ENCODE measurements at regions not wholly inside any gene's neighbourhood (a gene's known extent, or its start where the extent isn't known, plus 50 kb on each side); places are given as distances from the start of the nearest gene placed in this dataset.
"Not testable (repeated sequence)": the region's sequence is repeated elsewhere in the genome, so short reads cannot be mapped to it uniquely, and the experiment has no call there.

DNA sequence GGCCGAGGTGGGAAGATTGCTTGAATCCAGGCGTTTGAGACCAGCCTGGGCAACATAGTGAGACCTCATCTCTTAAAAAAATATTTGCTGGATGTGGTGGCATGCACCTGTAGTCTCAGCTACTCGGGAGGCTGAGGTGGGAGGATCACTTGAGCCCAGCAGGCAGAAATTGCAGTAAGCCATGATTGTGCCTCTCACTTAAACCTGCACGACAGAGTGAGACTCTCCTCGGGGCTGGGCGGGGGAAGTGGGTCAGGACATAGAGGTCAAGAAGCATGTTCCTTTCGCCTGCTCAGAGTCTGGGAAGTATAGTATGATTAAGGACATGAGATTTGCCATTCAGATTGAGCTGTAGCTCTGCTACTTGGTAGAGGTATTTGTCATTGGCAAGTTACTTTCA lies 52.3 kb downstream of the SEPTIN7 start:
- DNase-seq: not testable (repeated sequence)

DNA sequence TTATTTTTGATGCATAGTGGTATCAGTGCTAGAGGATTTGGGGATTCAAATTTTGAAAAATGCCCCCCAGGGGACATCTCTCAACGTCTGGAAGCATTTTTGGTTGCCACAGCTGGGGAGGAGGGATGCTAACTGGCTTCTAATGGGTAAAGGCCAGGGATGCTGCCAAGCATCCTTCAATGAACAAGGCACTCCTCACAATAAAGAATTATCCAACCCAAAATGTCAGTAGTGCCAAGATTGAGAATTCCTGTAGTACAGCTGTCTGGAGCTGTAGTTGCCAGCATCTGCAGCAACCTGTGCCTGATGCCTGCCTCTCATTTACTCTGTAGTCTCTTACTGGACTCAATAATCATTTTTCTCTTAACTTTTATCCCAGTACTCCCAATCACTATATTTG lies 53.5 kb downstream of the SEPTIN7 start:
- DNase-seq: no peak

DNA sequence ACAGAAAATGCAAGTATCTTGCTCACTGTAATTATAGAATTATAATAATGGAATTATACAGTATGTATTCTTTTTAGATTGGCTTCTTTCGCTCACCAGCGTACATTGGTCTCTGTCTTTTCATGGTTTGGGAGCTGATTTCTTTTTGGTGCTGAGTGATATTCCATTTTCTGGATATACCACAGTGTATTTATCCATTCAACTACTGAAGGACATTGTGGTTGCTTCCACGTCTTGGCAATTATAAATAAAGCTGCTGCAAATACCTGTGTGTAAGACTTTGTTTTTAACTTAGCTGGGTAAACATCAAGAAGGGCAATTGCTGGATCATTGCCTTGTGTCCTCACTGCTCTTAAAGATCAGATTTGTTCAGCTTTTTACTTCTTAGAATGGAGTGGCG lies 55.3 kb downstream of the SEPTIN7 start:
- DNase-seq: no peak

DNA sequence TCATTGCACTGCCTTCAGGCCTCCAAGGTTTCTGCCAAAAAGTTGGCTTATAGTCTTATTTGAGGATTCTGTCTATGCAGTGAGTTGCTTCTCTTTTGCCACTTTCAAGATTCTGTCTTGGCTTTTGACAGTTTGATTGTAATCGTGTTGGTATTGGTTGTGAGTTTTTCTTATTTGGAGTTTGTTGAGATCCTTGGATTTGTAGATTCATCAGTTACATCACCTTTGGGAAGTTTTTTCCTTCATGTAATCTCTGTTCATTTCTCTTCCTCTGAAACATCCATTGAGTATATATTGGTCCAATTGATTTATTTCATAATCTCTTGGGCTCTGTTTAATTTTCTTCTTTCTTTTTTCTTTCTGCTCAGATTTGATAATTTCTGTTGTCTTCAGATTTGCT lies 59.8 kb downstream of the SEPTIN7 start:
- DNase-seq: no peak

DNA sequence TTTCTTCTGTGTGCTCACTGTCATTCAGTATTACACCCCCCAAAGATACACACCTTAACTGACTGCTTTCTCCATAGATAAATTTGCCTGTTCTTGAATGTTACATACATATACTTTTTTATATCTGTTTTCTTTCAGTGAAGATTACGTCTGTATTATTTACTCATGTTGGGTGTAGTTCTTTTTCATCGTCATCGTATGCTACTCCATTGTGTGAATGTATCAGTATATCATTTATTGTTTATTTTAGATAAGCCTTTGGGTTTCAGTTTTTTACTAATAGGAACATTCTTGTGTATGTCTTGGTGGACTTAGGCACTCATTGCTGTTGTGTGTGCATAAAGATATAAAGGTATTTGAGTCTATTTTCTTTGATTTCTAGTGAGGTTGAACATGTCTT lies 64.4 kb downstream of the SEPTIN7 start:
- DNase-seq: no peak

DNA sequence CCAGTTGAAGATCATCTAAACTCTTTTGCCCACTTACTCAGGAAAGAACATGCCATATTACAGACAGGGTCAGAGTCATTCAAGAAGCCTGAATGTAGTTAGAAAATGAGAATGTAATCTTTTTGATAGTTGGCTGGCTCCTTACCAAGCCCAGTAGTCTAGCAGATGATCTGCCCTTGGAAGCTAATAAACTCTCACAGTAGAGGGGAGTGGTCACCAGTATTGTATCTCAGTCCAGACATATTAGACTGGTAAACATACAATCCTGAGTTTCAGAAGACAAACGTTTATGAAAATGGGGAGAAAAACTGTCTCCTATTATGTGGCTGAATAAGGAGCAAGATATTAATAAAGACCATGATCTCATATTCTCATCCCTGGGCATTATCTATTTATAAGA lies 65.3 kb downstream of the SEPTIN7 start:
- no peak for DNase-seq

DNA sequence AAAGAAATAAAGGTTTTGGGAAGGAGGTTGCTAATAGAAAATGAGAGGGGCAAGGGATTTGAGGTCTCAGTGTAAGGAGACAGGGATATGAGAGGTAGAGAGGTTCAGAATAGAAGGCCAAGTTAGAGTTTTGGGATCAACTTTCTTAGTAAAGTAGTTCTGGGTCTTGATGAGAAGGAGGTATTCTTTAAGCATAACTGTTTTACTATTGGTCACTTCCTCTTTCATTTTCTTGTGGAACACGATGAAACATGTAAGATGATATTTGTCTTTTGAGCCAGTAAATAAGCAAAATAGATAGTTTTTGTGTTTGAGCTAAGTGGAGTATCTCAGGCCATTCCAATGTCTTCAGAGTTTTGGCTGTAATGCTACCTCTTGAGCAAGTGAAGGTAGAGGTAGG lies 68.3 kb downstream of the SEPTIN7 start:
- DNase-seq: not testable (repeated sequence)

DNA sequence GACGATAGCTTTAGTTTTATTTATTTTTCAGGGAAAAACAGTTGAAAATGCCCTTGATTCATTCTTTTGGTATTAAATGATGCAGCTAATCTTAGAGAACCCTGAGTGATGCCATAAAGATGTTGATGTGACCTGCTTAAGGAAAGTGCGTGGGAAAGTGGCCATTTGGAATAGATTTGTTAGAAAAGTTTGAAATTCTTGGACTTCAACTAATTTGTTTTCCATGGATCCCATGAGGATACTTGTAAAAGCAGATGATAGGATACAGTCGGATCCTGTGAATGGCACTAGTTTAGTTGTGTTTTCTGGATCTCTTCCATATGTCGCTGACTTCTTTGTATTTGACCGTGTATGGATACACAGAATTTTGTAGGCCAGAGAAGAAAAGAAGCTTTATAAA lies 69.0 kb downstream of the SEPTIN7 start:
- DNase-seq: peak in 1 of 3 donors; percentile 12

DNA sequence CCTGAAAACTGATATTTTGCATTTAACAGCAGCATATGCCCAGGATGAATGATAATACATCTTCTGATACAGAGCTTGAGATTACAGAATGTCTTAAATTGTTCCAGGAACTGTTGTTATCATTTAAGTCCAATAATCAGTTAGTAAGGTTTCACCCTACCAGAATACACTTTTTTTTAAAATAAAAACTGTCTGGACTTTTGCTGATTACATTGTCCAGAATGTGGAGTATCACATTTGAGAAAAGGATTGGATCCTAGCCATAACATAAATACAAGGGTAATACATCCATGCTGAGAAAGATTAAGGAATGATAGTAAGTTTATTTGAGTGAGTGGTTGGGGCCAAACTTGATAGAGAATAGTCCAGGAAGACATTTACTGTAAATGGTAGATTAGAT lies 71.0 kb downstream of the SEPTIN7 start:
- DNase-seq: no peak

DNA sequence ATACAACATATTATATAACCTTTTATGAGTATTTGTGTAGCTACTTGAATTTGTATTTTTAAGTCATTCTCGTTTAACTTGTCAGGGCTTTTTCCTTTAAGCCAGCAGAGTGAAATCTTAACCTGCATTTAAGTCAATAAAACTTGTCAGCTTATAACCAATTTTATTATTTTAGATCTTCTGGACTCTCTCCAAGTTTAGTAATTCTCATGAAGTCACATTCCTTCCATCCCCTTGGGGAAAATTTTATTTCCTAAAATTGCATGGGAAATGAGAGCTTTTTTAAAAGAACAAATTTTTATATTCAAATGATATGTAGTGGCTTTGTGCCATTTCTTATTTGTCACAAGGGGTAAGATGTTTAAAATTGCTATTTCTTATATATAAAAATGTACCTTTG lies 74.0 kb downstream of the SEPTIN7 start:
- DNase-seq: no peak

DNA sequence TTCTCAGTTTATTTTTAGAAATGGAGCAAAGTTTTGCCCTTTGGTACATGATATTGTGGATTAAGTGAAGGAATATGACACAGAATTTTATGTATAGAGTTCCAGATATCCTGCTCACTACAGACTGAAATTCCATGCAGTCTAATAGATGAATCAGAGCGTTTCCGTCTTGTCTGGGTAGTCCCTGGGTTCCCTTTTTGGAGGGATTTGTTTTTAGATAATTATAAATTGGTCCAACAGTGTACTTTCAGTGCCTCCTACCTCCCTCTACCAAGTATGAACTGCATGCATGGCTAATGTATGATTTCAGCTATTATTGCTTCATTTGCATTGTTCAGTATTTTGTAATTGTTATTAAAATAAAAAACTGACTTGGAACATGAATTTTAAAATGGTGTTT lies 74.4 kb downstream of the SEPTIN7 start:
- peak in 1 of 3 donors; percentile 9 for DNase-seq

DNA sequence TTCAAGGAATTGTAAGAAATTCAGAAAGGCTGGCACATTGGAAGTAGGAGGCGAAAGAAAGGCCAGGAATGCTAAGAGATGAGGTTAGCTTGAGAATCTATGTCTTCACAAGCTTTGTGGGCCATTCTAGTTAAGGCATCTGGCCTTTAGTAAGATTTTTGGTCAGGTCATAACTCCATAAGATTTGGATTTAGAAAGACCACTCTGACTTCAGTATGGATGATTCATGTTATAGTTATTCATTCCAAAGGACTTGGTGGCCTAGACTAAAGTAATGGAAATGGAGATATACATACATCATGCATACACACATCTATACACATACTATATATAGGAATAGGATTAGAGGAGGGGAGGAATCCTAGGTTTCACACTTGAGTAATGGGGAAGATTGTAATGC lies 77.5 kb downstream of the SEPTIN7 start:
- peak in 1 of 3 donors; percentile 41 for DNase-seq

DNA sequence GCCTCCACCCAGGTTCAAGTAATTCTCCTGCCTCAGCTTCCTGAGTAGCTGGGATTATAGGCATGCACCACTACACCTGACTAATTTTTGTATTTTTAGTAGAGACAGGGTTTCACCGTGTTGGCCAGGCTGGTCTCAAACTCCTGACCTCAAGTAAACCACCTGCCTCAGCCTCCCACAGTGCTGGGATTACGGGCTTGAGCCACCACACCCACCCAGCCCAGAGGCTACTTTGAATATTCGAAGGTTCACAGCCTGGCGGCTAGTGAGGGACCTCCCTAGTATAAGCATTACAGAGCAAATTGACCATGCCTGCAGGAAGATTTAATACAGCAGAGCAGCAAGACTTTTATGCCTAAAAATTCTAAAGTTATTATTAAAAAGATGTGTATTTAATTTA lies 86.6 kb downstream of the SEPTIN7 start:
- DNase-seq: not testable (repeated sequence)

DNA sequence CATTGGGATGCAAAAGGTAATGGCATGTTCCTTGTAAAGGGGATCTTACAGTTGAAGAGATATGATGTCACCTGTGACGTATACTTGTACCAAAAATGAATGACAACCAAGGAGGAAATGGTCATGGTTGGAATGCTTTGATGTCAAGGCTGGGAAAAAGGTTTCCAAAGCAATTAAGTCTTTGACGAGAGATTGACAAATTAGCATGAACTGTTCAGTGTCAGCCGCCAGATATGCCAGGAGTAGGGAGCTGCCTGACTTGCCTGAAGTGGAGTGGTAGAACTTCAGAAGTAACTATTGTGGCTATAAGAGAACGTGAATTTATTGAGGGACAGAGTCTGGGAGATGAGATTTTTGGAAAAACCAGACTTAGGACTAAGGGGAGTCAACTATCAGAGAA lies 88.1 kb downstream of the SEPTIN7 start:
- DNase-seq: no peak

DNA sequence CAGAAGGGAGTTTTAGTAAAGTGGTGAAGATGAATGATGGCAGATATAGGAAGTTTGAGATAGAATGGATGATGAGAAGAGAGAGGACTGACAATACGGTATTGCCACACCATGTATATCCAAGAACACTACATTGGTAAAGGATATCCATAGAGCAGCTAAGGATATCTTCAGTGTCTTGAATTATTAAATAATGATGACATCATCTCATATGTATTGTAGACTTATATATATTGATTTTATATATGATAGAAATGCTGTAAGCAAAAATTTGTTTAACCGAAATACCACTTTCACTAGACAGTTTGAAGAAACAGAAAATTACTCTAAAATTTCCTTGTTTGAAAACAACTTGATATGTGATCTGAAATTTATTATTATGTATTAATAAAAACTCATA lies 89.0 kb downstream of the SEPTIN7 start:
- no peak for DNase-seq

DNA sequence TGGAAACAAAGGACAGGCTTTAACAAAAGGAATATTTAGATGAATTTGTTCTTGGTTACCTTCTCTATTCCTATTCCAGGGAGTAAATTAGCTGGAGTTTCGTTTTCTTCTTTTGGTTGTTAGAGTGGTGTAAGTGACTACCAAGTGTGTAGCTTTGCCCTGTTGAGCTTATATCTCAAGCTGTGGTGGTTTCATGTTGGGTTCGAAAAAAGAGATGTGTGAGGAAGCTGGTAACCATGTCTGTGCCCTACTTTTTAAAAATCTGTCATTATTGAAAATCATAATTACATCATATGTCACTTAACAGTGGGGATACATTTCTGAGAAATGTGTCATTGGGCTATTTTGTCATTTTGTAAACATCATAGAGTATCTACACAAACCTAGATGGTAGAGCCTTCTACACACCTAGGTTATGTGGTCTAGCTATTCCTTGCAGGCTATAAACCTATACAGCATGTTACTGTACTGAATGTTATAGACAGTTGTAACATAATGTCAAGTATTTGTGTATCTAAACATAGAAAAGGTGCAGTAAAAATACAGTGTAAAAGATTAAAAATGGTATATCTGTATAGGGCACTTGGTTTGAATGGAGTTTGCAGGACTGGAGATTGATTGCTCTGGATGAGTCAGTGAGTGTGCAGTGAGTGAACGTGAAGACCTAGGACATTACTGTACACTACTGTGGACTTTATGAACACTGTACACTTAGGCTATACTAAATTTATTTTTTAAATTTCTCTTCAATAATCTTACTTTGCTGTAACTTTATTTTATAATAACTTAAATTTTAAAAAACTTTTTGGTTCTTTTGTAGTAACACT lies 90.4 kb downstream of the SEPTIN7 start:
- DNase-seq: no peak

DNA sequence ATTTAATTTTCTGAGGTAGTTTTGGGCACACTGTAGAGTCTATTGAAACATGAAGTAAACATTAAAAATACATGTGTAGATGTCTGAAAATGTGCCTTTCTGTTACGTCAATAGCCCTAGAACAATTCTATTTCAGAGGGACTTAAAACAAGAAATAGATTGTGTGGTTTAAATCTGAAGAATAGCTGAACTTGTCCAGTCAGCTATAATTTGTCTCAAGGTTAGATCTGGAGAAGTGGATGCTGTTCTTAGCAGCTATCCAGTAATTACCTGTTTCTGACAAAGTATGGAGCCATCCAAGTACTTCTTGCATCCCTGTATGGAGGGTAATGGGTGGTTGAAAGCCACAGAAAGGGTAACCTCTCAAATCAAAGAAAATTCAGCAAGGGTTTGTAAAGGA lies 92.8 kb downstream of the SEPTIN7 start:
- DNase-seq: no peak

DNA sequence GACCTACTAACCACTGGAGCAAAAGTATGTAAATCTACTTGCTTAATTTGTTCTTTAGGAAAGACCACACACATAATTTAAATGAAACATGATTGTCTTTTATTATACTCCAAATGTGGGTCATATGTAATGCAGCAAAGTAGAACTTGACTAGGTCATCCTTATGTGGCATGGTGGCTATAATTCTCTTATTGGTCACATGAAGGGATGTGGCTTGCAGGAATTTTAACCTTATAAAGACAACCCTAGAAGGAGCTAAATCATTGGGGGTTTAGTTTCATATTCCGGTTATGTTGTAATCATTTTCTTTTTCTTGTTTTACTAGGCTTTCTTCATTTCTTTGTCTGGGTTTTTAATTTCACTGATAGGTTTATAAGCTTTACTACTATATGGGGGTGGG lies 93.9 kb downstream of the SEPTIN7 start:
- DNase-seq: no peak

DNA sequence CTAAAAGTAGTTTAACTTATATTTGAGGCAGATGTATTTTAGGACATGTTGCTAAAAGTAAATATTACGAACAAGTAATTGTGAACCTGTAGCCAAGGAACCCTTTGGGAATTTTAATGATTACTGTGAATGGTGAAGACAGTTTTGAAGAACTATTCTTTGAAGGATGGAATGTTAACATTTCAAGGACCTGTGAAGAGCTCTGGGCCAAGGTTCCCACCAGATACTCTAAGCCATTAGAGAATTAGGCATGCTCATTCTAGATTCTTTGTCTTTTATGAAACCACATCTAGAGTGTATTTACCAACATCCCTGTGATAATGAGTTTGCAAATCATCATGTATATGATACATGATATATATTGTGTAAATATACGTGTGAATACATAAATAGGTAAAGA lies 99.8 kb downstream of the SEPTIN7 start:
- DNase-seq: no peak

DNA sequence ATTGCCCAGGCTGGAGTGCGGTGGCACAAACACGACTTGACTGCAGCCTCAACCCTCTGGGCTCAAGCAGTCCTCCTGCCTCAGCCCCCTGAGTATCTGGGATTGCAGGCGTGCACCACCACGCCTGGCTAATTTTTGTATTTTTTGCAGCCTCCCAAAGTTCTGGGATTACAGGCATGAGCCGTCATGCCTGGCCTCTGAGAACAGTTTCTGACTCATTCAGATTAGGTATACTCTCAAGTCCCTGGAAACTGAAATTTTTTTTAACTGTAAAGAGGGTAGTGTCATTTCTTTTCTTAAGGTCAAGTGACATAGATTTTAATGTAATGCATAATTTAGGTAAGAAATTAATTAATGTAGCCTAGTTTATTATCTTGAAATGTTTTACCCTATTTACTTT lies 104.7 kb downstream of the SEPTIN7 start:
- no peak for DNase-seq

DNA sequence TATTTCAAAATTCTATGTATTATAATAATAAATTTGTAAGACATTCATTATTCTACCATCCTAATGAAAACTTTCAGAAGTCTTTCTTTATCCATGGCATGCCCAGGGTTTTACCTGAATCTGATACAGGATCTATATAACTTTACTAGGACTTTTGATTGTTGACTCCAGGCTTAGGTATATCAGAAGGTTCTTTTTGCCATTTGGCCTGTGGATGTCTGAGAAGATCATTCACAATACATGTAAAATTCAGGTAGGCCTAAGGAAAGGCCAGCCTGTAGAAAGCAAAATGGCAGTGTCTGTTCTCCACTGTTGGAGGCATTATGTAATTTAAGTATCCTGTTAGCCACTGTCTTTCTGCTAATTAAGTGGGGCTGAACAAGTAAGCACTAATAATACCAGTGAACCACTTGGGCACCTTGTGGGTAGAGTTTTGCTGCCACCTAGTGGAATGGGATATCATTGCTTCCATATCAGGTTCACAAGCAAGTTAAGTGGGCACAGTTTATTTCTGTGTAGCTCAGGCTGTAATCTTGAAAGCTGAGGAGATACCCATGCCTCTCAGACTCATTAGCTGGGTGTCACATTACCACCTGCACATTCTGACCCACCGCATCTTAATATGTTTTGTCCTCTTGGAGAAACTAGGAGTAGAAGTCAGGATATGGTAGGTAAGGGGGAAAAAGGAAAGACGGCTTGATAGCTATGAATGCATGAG lies 105.5 kb downstream of the SEPTIN7 start:
- DNase-seq: peak; percentile 74 to 85 (median 76)

DNA sequence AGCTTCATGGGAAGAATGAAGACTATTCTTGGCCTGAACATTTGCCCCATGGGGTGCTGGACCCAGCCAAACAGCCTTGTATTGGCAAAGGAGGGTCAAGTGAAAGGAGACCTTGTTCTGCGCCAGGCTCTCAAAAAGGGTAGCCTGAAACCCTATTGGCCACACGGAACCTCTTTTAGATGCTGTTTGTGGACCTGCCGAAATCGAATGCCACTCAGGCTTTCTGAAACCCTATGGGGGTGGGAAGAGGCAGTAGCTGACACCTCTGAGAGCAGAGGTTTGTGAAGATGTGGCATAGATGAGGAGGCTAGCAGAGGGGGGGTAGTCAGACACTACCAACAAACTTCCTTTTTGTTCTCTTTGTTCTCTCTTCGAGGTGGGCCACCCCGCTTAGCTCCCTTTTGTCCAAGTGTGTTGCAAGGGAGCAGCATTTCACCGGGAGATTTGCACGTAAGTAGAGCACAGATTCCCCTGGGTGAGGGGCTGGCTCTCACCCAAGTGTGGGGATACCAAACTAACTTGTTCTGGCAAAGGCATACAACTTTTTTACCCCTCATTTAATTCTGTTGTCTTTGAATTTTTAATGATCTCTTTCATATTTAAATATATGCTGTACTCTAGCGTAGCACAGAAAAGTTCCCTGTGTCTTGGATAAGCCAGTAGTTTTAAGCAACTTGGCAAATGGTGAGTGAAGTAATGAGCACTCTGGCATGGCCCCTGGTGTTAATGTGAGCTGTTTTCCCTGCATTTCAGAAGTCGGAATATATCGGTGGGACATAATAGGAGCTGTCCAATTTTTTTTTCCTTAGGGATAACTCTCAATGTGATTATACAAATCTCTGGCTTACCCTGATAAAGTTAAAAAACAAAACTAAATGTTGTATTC lies 107.7 kb downstream of the SEPTIN7 start:
- no peak for DNase-seq
